ENCODE measurements at regions not wholly inside any gene's neighbourhood (a gene's known extent, or its start where the extent isn't known, plus 50 kb on each side); places are given as distances from the start of the nearest gene placed in this dataset.

- TF ChIP-seq POLR2A (IDR thresholded peaks at IDR 0.05) (no peak), POLR2AphosphoS5 (IDR thresholded peaks at IDR 0.05) (no peak), EP300 (IDR thresholded peaks at IDR 0.05) (no peak), CTCF (IDR thresholded peaks at IDR 0.05) (no peak)
Observed at GRCh38 chr4:35652197-35652596, 592.1 kb downstream of the ARAP2 start.
